Ovary (tissue), 7 donors: ENCODE measurements at regions not wholly inside any gene's neighbourhood (a gene's known extent, or its start where the extent isn't known, plus 50 kb on each side); places are given as distances from the start of the nearest gene placed in this dataset.

Source experiments
- DNase-seq, 5 donors: peaks; one replicate each; pipeline ENCODE4 v3.0.0-alpha.2; 2019 to 2020
- H3K27ac ChIP-seq, 2 donors: fragments of 200-600 bp; one replicate each; pipeline versions ENCODE4 v1.5.1 to v1.8.0; 2019 to 2022
- H3K27me3 ChIP-seq: fragments of 200-600 bp; one replicate; pipeline ENCODE4 v1.8.0; 2022
- H3K36me3 ChIP-seq: fragments of 200-600 bp; sonication (generic); one replicate; pipeline ENCODE4 v1.5.1; 2019
- H3K4me1 ChIP-seq: one replicate; pipeline ENCODE4 v1.8.1; 2013; ENCODE audit warnings: mild to moderate bottlenecking, moderate library complexity; ENCODE audit not compliant: insufficient read depth
- H3K4me3 ChIP-seq: fragments of 200-600 bp; sonication (generic); one replicate; pipeline ENCODE4 v1.5.1; 2017
- H3K9me3 ChIP-seq, 2 donors: fragments of 200-600 bp in 1 of 2; sonication (generic) in 1 of 2; one replicate each; pipeline versions ENCODE4 v1.5.1 to v1.8.1; 2013 to 2019; ENCODE audit warnings: mild to moderate bottlenecking in 1 of 2, moderate library complexity in 1 of 2
- CTCF ChIP-seq, 3 donors: fragments of 450-650 bp in 2 of 3; fragments of 200-600 bp in 1 of 3; IDR thresholded peaks; one replicate each; pipeline versions ENCODE4 v1.5.1 to v1.8.0; 2016 to 2022; ENCODE audit warnings: antibody characterized with exemption in 3 of 3, mild to moderate bottlenecking in 1 of 3
- EP300 ChIP-seq: sonication (generic); formaldehyde crosslinking; IDR thresholded peaks from one replicate; pipeline ENCODE4 v1.6.1; 2017; ENCODE audit warnings: antibody characterized with exemption
- POLR2A ChIP-seq: fragments of 450-650 bp; IDR thresholded peaks from one replicate; pipeline ENCODE4 v1.6.1; 2017; ENCODE audit warnings: antibody characterized with exemption, mild to moderate bottlenecking, moderate library complexity
- WGBS, 3 donors: extraction: QIAGEN DNeasy Blood & Tissue Kit in 1 of 3; methylation state at CpG; one replicate each; pipeline versions ENCODE4 v1.1.5 to v1.1.7; 2013 to 2017; 5-methylcytosine and 5-hydroxymethylcytosine counted together
- intact Hi-C, 4 donors: fragments of 100-400 bp; cut with DNase I; formaldehyde crosslinking; loops; one replicate each; pipeline versions ENCODE4 v1.11.0 to v1.15.1; 2022 to 2023
- donor health status: DM: no; HTN: no; CAD: no; lungs with moderate emphysema.
- donor health status: DM: no; HTN: no; CAD: no.
- donor health status: Bipolar disorder and iron deficiency.
- donor health status: DM: no; HTN: no; CAD: no.
- donor health status: DM: yes; HTN: yes; CAD: no.

GRCh38 chr18:78724214-78724914, 255.3 kb upstream of the SALL3 start:
- intact Hi-C loops: no loop called here
- Histone ChIP-seq H3K27me3 (no peaks in the 10 kb centered on the region), H3K4me1 (no peaks in the 10 kb centered on the region), H3K9me3 (no peaks in the 10 kb centered on the region), H3K27ac (no peak overlapping the region), H3K4me3 (no peak overlapping the region), H3K36me3 (no peaks in the 10 kb centered on the region)
- 73 to 76% (median 73%) methylated on average over 15 of the region's 15 CpGs for WGBS, 3 donors
- TF ChIP-seq POLR2A (no peak), CTCF (IDR thresholded peaks at IDR 0.05) (no peak), EP300 (no peak)
- no peak for DNase-seq

GRCh38 chr18:78725426-78725825, 254.2 kb upstream of the SALL3 start:
- Histone ChIP-seq H3K4me3 (no peak overlapping the region), H3K4me1 (no peaks in the 10 kb centered on the region), H3K27me3 (no peaks in the 10 kb centered on the region), H3K36me3 (no peaks in the 10 kb centered on the region), H3K27ac (no peak overlapping the region), H3K9me3 (no peaks in the 10 kb centered on the region)
- no peak for DNase-seq
- intact Hi-C loops: no loop called here
- 74 to 82% (median 75%) methylated on average over 10 of the region's 10 CpGs for WGBS, 3 donors
- TF ChIP-seq POLR2A (no peak), EP300 (no peak)

GRCh38 chr18:78726326-78727056, 253.1 kb upstream of the SALL3 start:
- Histone ChIP-seq H3K27me3 (no peaks in the 10 kb centered on the region), H3K27ac (no peak overlapping the region), H3K4me1 (no peaks in the 10 kb centered on the region), H3K9me3 (no peaks in the 10 kb centered on the region), H3K36me3 (no peaks in the 10 kb centered on the region), H3K4me3 (no peak overlapping the region)
- intact Hi-C loops: loop anchor here in 1 of 4 donors (2.0 kb wide), 1 partner anchor 56 kb away; no protein-coding TSS in a partner anchor
- no peak for TF ChIP-seq POLR2A
- no peak for TF ChIP-seq EP300
- TF ChIP-seq CTCF (IDR thresholded peaks at IDR 0.05): no peak
- WGBS, 3 donors: 92 to 94% (median 94%) methylated on average over 50 of the region's 50 CpGs
- no peak for DNase-seq

GRCh38 chr18:78727057-78727739, 252.4 kb upstream of the SALL3 start:
- 91 to 92% (median 91%) methylated on average over 23 to 25 of the region's 25 CpGs for WGBS, 3 donors
- intact Hi-C loops: loop anchor here in 1 of 4 donors (2.0 kb wide), 1 partner anchor 56 kb away; no protein-coding TSS in a partner anchor
- H3K4me3 ChIP-seq: no peak overlapping the region
- TF ChIP-seq EP300 (no peak), CTCF (IDR thresholded peaks at IDR 0.05) (no peak), POLR2A (no peak)
- no peaks in the 10 kb centered on the region for H3K27me3 ChIP-seq
- H3K9me3 ChIP-seq: no peaks in the 10 kb centered on the region
- no peak overlapping the region for H3K27ac ChIP-seq
- DNase-seq: no peak
- H3K4me1 ChIP-seq: no peaks in the 10 kb centered on the region
- no peaks in the 10 kb centered on the region for H3K36me3 ChIP-seq
